ENCODE measurements at regions not wholly inside any gene's neighbourhood (a gene's known extent, or its start where the extent isn't known, plus 50 kb on each side); places are given as distances from the start of the nearest gene placed in this dataset.

- TF ChIP-seq FOSL1 (IDR thresholded peaks at IDR 0.05; ENCODE audit: insufficient read depth, low read depth, low read length) (no peak), SP1 (IDR thresholded peaks at IDR 0.05; ENCODE audit: low read depth, low read length) (no peak)
These were observed 677.5 kb downstream of the ZPLD1 start (continued) for GRCh38 chr3:103112273-103112672.
